ENCODE measurements at regions not wholly inside any gene's neighbourhood (a gene's known extent, or its start where the extent isn't known, plus 50 kb on each side); places are given as distances from the start of the nearest gene placed in this dataset.

GRCh38 chr22:47633111-47633510, 870.7 kb downstream of the TBC1D22A start:
- Histone ChIP-seq H4K8ac (ENCODE audit: low read depth in 2 of 2, low read length in 2 of 2) (no peak overlapping the region), H3K4ac (ENCODE audit: low read depth, low read length) (no peak overlapping the region), H2BK15ac (ENCODE audit: low read depth, low read length) (no peak overlapping the region), H3K36me3 (ENCODE audit: control insufficient read depth, insufficient read depth, low read length) (no peaks in the 10 kb centered on the region), H3K27ac (ENCODE audit: insufficient read depth, low read length) (no peak overlapping the region), H2BK5ac (ENCODE audit: low read depth, low read length, poor library complexity, severe bottlenecking) (no peak overlapping the region), H4K20me1 (ENCODE audit: insufficient read depth, low read length) (no peaks in the 10 kb centered on the region), H3K9me1 (ENCODE audit: insufficient read depth, low read length) (no peaks in the 10 kb centered on the region), H4K91ac (ENCODE audit: insufficient read depth, low read depth, low read length) (no peak overlapping the region), H3K9me3 (ENCODE audit: control insufficient read depth, insufficient read depth, low read length) (peaks cover 52% of the 10 kb centered on the region), H4K5ac (ENCODE audit: low read depth, low read length) (no peak overlapping the region), H2AFZ (replicated peaks; ENCODE audit: low read length, poor library complexity) (no peak overlapping the region), H3K23ac (ENCODE audit: low read depth, low read length) (no peak overlapping the region), H3K14ac (replicated peaks; ENCODE audit: low read depth, low read length) (no peak overlapping the region), H2AK5ac (ENCODE audit: low read depth, low read length) (no peak overlapping the region), H3K56ac (ENCODE audit: extremely low read depth, insufficient read depth, low read length) (no peak overlapping the region), H3K4me2 (ENCODE audit: low read depth, low read length) (no peak overlapping the region), H3K79me1 (ENCODE audit: low read depth in 1 of 2, low read length in 2 of 2) (no peaks in the 10 kb centered on the region), H2BK120ac (ENCODE audit: low read depth, low read length) (no peak overlapping the region), H3K4me1 (ENCODE audit: control insufficient read depth, insufficient read depth, low read length) (no peaks in the 10 kb centered on the region), H3K27me3 (ENCODE audit: control insufficient read depth, insufficient read depth, low read length) (no peaks in the 10 kb centered on the region), H3K18ac (ENCODE audit: low read depth, low read length) (no peak overlapping the region), H3K9ac (ENCODE audit: low read depth, low read length) (no peak overlapping the region), H3K4me3 (ENCODE audit: insufficient read depth, low read depth, low read length) (no peak overlapping the region), H2AK9ac (replicated peaks; ENCODE audit: low read depth, low read length, poor library complexity) (no peak overlapping the region), H2BK20ac (ENCODE audit: low read depth, low read length) (no peak overlapping the region)
- DNase-seq (no peak), ATAC-seq (ENCODE audit: low read depth) (no peak)
- TF ChIP-seq CHD1 (IDR thresholded peaks at IDR 0.05; ENCODE audit: low read depth, low read length) (no peak), FOS (IDR thresholded peaks at IDR 0.05; ENCODE audit: low read depth, low read length) (no peak), CEBPB (IDR thresholded peaks at IDR 0.05; ENCODE audit: low read depth, low read length) (no peak), RCOR1 (IDR thresholded peaks at IDR 0.05; ENCODE audit: insufficient replicate concordance, low read length) (no peak), RFX5 (IDR thresholded peaks at IDR 0.05; ENCODE audit: low read depth, low read length) (no peak), ELK1 (IDR thresholded peaks at IDR 0.05; ENCODE audit: borderline replicate concordance, low read depth, low read length) (no peak), POLR2A (IDR thresholded peaks at IDR 0.05; ENCODE audit: low read depth, low read length) (no peak), SMC3 (IDR thresholded peaks at IDR 0.05; ENCODE audit: low read depth, low read length) (no peak), CTCF (conservative IDR thresholded peaks at IDR 0.05; ENCODE audit: low read depth, low read length) (no peak), BHLHE40 (IDR thresholded peaks at IDR 0.05; ENCODE audit: low read depth, low read length) (no peak), MAFK (IDR thresholded peaks at IDR 0.05; ENCODE audit: low read depth, low read length) (no peak), RAD21 (IDR thresholded peaks at IDR 0.05; ENCODE audit: low read length) (no peak), USF2 (IDR thresholded peaks at IDR 0.05; ENCODE audit: low read depth, low read length) (no peak), MXI1 (IDR thresholded peaks at IDR 0.05; ENCODE audit: borderline replicate concordance, low read depth, low read length) (no peak), MAZ (IDR thresholded peaks at IDR 0.05; ENCODE audit: borderline replicate concordance, low read depth, low read length) (no peak)
- WGBS, 2 experiments (ENCODE audit: extremely low coverage in 2 of 2, insufficient read length in 1 of 2), result 67% methylated on average over 1 of the region's 6 CpGs; no CpG with 5 or more reads in 1 of the 2 experiments
- dilution Hi-C loops (cut with HindIII; ENCODE audit: low sequenced_read_pairs, unreplicated experiment) (no loop called here), in situ Hi-C loops (cut with MboI; ENCODE audit: low sequenced_read_pairs) (no loop called here), intact Hi-C loops (cut with micrococcal nuclease) (no loop called here)
- ChIA-PET POLR2A (ENCODE audit: unreplicated experiment) (no interaction called here), CTCF (no interaction called here)
- BruUV-seq (replicated peaks), result no TSS peak

Measured in IMR-90 (cell line).